ENCODE measurements at regions not wholly inside any gene's neighbourhood (a gene's known extent, or its start where the extent isn't known, plus 50 kb on each side); places are given as distances from the start of the nearest gene placed in this dataset.
"Not testable (repeated sequence)": the region's sequence is repeated elsewhere in the genome, so short reads cannot be mapped to it uniquely, and the experiment has no call there.

- DNase-seq (ENCODE audit: low read depth) = no peak
Observed at GRCh38 chr6:137311940-137312339, 92.8 kb upstream of the IFNGR1 start.

DNA sequence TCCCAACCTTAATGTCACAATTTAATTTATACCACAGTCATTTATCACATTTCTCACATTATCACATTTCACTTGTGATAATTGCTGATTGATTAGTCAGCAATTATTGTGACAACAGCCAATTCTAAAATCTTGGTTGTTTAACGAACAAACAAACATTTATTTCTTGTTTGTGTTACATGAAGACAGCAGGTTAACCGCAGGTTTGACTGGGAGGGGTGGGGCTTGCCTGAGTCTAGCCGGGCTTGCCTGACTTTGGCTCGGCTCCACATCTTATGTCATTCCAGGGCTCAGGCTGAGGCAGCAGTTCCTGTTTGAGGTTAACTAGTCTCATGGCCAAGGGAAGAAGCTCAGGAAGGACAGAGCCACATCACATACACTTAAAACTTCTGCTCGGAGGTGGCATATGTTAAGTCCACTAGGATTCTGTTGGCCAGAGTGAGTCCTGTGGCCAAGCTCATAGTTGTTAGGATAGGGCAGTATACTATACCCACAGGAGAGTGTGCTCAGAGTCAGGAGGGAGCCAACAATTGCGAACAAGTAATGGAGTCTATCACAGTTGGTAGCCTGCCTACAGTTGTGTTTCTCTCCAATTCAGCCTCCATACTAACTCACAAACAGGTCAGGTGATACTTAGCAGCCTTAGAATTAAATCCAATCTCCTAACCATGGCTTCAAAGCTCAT is 90.0 kb upstream of the IFNGR1 start:
- no peak for DNase-seq (ENCODE audit: low read depth)

GRCh38 chr6:137307163-137307854 is 88.1 kb upstream of the IFNGR1 start:
- DNase-seq (ENCODE audit: low read depth) = no peak

DNA sequence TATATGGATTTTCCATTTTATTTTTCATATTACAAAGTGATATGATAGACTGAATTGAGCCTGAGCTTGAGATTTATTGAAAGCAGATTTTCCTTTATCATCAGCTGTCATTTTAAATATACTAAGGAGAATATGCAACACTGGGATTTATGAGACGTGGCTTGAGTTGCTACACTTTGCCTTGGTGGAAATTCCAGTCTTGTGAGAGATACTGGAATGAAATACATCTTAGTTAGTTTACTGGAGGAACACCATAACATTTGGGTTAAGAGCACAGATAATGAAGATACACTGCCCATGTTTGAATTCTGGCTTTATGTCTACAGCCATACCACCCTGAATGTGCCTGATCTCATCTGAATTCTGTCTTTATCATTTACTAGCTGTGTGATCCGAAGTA is 86.5 kb upstream of the IFNGR1 start:
- no peak for DNase-seq (ENCODE audit: low read depth)

DNA sequence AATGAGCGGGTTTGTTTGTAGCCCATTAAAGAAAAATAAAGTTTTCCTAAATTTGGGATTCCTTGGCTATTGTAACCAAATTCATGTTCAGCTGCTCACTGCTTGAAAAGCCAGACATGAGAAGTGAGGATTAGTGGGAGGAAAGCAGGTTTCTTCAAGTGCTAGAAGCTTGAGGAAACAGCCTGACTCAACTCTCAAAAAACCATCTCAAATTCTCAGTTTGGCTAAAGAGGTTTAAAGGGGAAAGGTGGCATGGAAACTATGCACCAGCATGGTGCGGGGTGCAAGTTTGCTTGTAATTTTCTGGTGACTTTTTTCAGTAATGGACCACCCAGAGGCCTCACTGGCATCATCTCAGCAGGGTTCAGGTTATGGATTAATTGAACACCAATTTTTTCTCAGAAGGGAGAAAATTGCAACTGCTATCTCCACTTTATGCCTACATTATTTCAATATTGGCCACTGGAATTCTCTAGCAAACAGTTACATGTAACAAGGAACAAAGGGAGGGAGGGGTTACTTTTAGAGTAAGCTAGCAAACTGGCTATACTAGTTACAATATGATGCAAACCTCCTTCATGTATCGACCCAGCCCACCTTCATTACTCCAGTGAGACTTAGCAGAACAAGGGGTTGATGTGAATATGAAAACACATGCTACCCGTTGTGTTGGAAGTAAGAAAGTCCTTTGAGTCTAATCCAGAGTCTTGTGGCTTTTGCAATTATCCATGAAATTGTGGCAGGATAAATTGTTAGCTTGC is 85.0 kb upstream of the IFNGR1 start:
- DNase-seq (ENCODE audit: low read depth) = no peak

DNA sequence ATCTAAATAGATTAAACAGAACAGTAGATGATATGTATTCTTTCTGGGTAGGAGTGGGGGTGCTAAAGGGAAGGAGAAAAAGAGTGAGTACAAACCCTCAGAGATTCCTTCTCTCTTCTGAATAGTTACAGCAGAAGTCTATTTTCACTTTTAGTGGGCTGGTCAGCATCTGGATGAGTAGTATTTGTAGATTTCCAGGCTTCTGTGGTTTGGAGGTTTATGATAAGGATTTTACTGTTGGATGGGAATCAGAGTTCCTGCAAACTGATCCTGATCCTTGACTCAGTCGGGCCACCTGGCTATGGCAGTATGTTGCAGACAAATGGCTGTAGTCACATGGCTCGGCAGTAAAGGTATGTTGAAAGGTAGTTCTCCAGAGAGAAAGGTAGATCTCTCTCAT is 84.3 kb upstream of the IFNGR1 start:
- DNase-seq (ENCODE audit: low read depth) = no peak

DNA sequence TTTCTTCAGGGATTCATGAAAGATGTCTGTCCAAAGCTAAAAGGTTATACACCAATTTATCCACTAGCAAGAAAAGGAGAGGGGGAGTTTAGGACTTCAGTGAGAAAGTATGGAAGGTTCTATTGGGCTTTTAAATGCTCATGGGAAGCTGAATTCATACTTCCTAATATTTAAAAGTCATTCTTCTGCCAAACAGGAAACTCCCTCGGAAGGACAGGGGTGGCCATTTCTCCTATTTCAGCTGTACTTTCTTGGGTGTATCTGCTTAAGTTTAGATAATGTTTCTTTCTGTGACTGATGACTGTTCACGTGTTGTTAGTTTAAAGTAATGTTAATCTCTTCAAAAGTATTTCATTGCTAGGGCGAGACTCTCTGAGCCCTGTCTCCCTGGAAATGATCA is 80.5 kb upstream of the IFNGR1 start:
- no peak for DNase-seq (ENCODE audit: low read depth)

DNA sequence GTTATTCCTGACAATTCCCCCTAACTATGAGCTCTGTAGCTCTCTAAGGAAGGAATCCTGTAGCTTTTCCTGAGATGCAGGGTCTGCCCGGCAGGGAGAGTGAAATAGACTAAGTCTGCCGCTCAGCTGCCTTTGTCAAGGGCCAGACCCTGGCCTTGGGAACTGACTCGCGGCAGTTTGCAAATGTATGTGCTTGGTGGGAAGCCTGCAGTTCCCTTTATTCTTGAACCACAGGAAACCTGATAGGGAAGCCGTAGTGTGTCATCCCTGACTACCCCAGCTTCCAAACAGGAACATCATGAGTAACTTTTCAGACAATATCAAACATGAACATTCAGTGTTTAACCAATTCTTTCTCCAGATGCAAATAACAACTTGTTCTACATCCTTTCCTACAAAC is 78.7 kb upstream of the IFNGR1 start:
- DNase-seq (ENCODE audit: low read depth) = no peak

GRCh38 chr6:137292326-137292725 is 73.1 kb upstream of the IFNGR1 start:
- DNase-seq (ENCODE audit: low read depth) = not testable (repeated sequence)

DNA sequence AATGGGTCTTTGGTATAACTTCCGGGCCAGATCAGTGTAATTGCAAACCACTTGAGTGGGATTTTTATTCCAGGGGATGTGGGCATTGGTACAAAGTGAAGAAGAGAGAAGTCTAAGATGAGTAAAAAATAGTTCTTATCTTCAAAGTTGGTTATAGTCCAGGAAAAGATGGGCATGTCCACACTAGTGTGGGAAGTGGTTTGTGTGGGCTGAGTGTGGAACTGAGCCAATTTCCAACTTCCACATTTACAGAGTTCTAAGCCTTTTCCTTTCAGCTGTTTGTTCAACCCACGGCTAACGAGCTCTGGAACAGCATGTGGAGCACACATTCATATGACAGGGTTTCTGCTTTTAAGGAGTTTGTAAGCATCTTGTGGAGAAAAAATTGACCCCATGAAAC is 72.3 kb upstream of the IFNGR1 start:
- no peak for DNase-seq (ENCODE audit: low read depth)

DNA sequence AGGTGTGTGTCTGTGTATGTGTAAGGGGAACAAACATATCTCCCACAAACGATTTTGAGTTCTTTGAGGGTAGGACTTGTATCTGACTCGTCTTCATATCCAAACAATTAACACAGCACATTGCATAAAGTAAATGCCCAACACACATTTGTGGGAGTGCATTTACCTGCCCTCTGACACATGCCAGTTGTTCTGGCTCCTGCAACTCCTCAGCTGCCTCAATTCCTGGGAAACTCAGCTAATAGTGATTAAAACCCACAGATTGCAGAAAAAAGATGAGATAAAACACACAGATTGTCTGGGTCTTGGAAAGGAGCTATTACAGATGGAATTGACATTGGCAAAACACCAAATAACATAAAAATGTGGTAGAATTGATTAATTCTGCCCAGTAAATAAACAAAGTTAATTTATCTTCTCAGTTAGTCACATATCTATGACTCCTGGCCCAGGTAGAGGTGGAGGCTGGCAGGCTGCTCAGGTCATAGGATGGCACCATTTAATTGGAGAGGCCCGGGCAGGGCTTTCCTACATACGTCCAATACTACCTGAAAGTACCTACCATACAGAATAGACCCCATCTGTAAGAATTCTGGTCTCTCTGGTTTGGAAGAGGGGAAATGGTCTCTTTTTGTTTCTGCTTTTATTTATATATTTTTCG is 71.5 kb upstream of the IFNGR1 start:
- no peak for DNase-seq (ENCODE audit: low read depth)

DNA sequence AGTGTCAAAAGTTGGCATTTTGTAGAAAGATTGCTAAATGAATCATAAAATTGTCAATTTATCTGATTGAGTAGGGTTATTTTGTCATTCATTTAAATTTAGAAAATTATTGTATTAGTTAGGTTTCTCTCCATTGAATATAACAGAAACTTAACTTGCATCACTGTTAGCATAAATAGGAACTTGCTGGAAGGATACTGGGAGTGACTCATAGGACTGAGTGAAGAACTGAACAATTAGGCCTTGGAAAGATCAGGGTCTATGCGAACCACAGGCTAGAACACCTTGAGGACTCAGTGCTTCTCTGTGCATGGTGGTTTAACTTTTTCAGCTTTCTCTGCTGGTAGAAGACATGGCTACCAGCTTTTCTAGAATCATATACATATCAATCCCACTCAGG is 67.7 kb upstream of the IFNGR1 start:
- DNase-seq (ENCODE audit: low read depth) = no peak

- DNase-seq (ENCODE audit: low read depth) = no peak
Observed at GRCh38 chr6:137286368-137286767, 67.2 kb upstream of the IFNGR1 start.

- no peak for DNase-seq (ENCODE audit: low read depth)
Observed at GRCh38 chr6:137284811-137285110, 65.6 kb upstream of the IFNGR1 start.

- no peak for DNase-seq (ENCODE audit: low read depth)
Observed at GRCh38 chr6:137283940-137284810, 65.0 kb upstream of the IFNGR1 start.

DNA sequence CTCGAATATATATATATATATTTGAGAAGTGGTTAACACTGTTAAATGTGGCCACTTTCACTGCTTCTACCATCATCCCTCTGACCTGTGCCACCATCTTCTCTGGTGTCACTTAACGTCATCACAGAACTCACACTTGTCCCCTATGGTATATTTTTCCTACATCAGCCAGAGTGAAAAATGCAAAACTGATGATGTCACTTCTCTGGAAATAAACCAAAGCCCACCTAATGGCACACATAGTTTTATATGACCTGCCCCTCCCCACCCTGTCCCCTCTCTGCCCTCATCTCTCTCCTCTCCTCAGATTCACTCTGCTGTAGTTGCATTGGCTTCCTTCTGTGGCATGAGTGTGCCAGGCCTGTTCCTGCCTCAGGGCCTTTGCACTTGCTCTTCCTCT is 63.9 kb upstream of the IFNGR1 start:
- DNase-seq (ENCODE audit: low read depth) = no peak

DNA sequence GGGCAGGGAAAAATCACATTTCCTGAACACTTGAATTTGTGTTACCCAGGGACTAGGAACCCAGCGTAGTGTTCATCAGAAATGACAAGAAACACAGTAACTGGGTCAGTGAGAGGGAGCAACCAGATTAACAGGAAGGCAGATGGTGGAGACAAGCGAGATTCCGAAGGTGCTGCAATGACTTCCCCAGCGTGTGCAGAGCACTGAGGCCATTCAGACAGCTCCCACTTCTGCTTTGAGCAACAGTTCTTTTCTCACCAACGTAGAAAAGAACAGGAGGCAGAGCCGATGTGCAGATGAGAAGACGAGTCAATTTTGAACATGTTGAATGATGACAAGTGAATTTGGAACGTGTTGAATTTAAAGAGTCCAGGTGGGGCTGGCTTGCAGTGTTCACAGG is 63.1 kb upstream of the IFNGR1 start:
- DNase-seq (ENCODE audit: low read depth) = no peak

DNA sequence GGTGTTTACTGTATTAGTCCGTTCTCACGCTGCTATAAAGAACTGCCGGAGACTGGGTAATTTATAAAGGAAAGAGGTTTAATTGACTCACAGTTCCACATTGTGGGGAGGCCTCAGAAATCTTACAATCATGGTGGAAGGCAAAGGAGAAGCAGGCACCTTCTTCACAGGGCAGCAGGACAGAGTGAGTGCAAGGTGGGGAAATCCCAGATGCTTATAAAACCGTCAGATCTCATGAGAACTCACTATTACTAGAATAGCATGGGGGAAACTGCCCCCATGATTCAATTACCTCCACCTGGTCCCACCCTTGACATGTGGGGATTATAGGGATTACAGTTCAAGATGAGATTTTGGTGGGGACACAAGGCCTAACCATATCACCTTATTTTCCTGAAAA is 60.1 kb upstream of the IFNGR1 start:
- not testable (repeated sequence) for DNase-seq (ENCODE audit: low read depth)

DNA sequence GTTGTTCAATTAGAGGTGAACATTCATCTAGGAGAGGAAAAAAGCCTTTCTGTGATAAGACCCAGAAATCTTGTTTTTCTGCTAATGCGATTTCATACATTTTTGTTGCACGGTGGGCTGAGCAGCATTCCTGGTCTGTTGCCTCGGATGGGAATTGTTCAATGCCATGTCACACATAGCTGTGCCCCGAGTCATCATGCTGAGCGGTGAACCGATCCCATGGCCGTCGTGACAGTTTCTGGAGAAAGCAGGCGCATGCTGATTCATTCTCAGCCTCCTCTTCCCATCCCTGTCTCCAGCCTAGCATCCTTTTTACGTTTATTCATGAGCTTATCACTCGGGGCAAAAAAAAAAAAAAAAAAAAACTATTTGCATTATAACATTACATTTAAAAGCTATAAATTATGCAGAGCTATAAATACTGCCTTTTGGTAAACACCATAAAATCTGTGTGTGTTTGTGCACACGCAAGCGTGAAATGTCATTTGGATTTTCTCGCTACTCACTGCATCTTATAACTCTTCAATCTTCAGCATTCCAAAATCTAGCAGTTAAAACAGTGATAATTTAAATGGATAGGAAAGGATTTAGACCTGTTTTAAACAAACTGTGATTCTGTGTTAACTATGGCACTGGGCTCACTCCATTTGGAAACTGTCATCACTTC is 58.9 kb upstream of the IFNGR1 start:
- no peak for DNase-seq (ENCODE audit: low read depth)

DNA sequence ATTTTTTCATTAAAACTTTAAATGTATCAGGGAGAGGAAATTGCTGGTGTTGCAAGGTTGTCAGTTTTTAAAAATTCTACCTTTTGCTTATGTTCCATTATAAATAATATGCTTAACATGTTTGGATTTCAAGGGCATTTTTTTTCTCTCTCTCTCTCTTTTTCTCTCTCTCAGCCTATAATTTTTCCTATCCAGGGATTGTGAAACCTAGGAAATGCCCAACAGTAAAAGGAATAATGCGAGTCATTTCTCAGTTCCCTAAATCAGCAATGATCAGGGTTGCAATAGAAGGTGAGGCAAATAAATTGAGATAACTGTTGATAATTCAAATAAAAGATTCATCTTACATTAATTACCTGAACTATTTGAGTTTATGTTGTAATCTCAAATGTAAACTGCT is 53.2 kb upstream of the IFNGR1 start:
- no peak for DNase-seq (ENCODE audit: low read depth)
